H1 (cell line): ENCODE measurements at regions not wholly inside any gene's neighbourhood (a gene's known extent, or its start where the extent isn't known, plus 50 kb on each side); places are given as distances from the start of the nearest gene placed in this dataset.

ENCODE experiments used
- E2F6 ChIP-seq: IDR thresholded peaks from 2 replicates; pipeline ENCODE4 v1.6.1; 2012; ENCODE audit warnings: inconsistent platforms

DNA sequence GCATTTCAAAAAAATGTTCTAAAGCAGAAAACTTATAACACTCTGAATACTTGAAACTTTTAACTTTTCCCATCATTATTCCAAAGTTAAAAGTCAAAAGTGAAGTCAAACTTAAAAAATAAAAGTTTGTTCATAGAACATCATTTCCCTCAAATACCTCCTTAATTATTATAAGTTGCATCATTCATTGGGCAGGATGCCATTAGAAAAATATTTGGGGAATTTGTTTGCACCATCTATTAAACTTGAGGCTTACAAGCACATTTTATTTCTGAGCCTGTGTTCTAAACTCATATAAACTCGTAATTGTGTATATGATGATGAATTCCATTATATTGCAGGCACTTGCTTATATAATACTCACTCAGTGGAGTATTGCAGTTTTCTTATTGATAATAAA lies 588.0 kb upstream of the NRXN1 start (continued):
- no peak for TF ChIP-seq E2F6
